Keratinocyte (primary cell): ENCODE measurements at regions not wholly inside any gene's neighbourhood (a gene's known extent, or its start where the extent isn't known, plus 50 kb on each side); places are given as distances from the start of the nearest gene placed in this dataset.

Experiments
- DNase-seq: peaks from one replicate; pipeline ENCODE4 v3.0.0-alpha.2; 2011; ENCODE audit warnings: low read depth, missing footprints, low spot score
- FAIRE-seq: peaks from 2 replicates; lab custom pipeline; 2011; peaks lifted over from hg19 to GRCh38; lab: Jason Lieb, UNC
- H2AFZ ChIP-seq: 2 replicates; pipeline ENCODE4 v1.6.0; 2012; ENCODE audit warnings: low read length, control low read depth, inconsistent platforms; ENCODE audit not compliant: control insufficient read depth
- H3K27ac ChIP-seq: 2 replicates; pipeline ENCODE4 v1.5.1; 2011; ENCODE audit warnings: low read length; ENCODE audit not compliant: control insufficient read depth, insufficient read depth
- H3K27me3 ChIP-seq: 3 replicates; pipeline ENCODE4 v1.6.0; 2011; ENCODE audit warnings: low read length; ENCODE audit not compliant: control insufficient read depth, insufficient read depth; ENCODE audit errors: extremely low read depth
- H3K36me3 ChIP-seq, 2 experiments: 2 replicates in 1 of 2; 3 replicates in 1 of 2; pipeline ENCODE4 v1.5.1; 2011; ENCODE audit warnings: low read length in 2 of 2, mild to moderate bottlenecking in 1 of 2; ENCODE audit not compliant: control insufficient read depth in 2 of 2, insufficient read depth in 2 of 2; ENCODE audit errors: extremely low read depth in 1 of 2
- H3K4me1 ChIP-seq: 3 replicates; pipeline ENCODE4 v1.5.1; 2011; ENCODE audit warnings: low read length; ENCODE audit not compliant: control insufficient read depth, insufficient read depth; ENCODE audit errors: extremely low read depth
- H3K4me2 ChIP-seq: 3 replicates; pipeline ENCODE4 v1.6.0; 2011; ENCODE audit warnings: low read depth, low read length; ENCODE audit not compliant: control insufficient read depth, insufficient read depth; ENCODE audit errors: extremely low read depth
- H3K4me3 ChIP-seq, 3 experiments: fragments of 200-600 bp in 1 of 3; sonication (generic) in 1 of 3; 2 replicates in 2 of 3; 3 replicates in 1 of 3; pipeline ENCODE4 v1.5.1; 2011 to 2016; ENCODE audit warnings: low read length in 3 of 3, mild to moderate bottlenecking in 3 of 3, control low read depth in 2 of 3, inconsistent platforms in 1 of 3, low read depth in 1 of 3, mixed read lengths in 1 of 3, mixed run types in 1 of 3, moderate library complexity in 1 of 3; ENCODE audit not compliant: control insufficient read depth in 2 of 3, insufficient read depth in 2 of 3; ENCODE audit errors: extremely low read depth in 1 of 3
- H3K79me2 ChIP-seq: 2 replicates; pipeline ENCODE4 v1.6.0; 2012; ENCODE audit warnings: low read length; ENCODE audit not compliant: control insufficient read depth, insufficient read depth
- H3K9ac ChIP-seq: 3 replicates; pipeline ENCODE4 v1.6.0; 2011; ENCODE audit warnings: low read length; ENCODE audit not compliant: control insufficient read depth, insufficient read depth; ENCODE audit errors: extremely low read depth
- H3K9me1 ChIP-seq: 3 replicates; pipeline ENCODE4 v1.6.0; 2011; ENCODE audit warnings: low read length; ENCODE audit not compliant: control insufficient read depth, insufficient read depth; ENCODE audit errors: extremely low read depth
- H3K9me3 ChIP-seq: 2 replicates; pipeline ENCODE4 v1.5.1; 2012; ENCODE audit warnings: low read depth, low read length; ENCODE audit not compliant: control insufficient read depth
- H4K20me1 ChIP-seq: 3 replicates; pipeline ENCODE4 v1.6.0; 2011; ENCODE audit warnings: low read length; ENCODE audit not compliant: control insufficient read depth, insufficient read depth; ENCODE audit errors: extremely low read depth
- CTCF ChIP-seq, 3 experiments: IDR thresholded peaks in 1 of 3; conservative IDR thresholded peaks in 1 of 3; optimal IDR thresholded peaks in 1 of 3; 2 replicates in 2 of 3; 3 replicates in 1 of 3; pipeline versions ENCODE3 to v1.5.1; 2011; ENCODE audit warnings: low read length in 3 of 3, mild to moderate bottlenecking in 3 of 3, moderate library complexity in 2 of 3, control low read depth in 1 of 3, inconsistent platforms in 1 of 3; ENCODE audit not compliant: insufficient read depth in 2 of 3; ENCODE audit errors: extremely low read depth in 1 of 3
- EZH2 ChIP-seq: IDR thresholded peaks from one replicate; pipeline ENCODE4 v1.6.1; 2012; ENCODE audit warnings: inconsistent platforms, mild to moderate bottlenecking, low read length, moderate library complexity
- dilution Hi-C: fragments of 300-500 bp; cut with MboI; formaldehyde crosslinking; loops from one replicate; pipeline ENCODE4 v1.7.0; 2020; ENCODE audit warnings: low sequenced_read_pairs; ENCODE audit not compliant: extremely low pct_ligation_motif_present

- dilution Hi-C loops, result no loop called here
- Histone ChIP-seq H3K9me1 (no peaks in the 10 kb centered on the region), H3K4me2 (no peak overlapping the region), H3K27ac (no peak overlapping the region), H3K79me2 (no peaks in the 10 kb centered on the region), H3K9ac (no peak overlapping the region), H3K4me3 (no peak overlapping the region), H3K27me3 (no peaks in the 10 kb centered on the region), H4K20me1 (no peaks in the 10 kb centered on the region), H3K36me3 (no peaks in the 10 kb centered on the region), H3K4me1 (peaks cover 8% of the 10 kb centered on the region), H3K9me3 (no peaks in the 10 kb centered on the region), H2AFZ (no peak overlapping the region)
- FAIRE-seq (no peak), DNase-seq (no peak)
- TF ChIP-seq CTCF (optimal IDR thresholded peaks at IDR 0.05 in 1 of 3, IDR thresholded peaks at IDR 0.05 in 1 of 3, conservative IDR thresholded peaks at IDR 0.05 in 1 of 3; ENCODE audit: extremely low read depth in 1 of 3, insufficient read depth in 2 of 3, low read length in 3 of 3) (no peak), EZH2 (no peak)
These were observed 234.2 kb upstream of the UMPS start for GRCh38 chr3:124496061-124496460.

GRCh38 chr3:124497487-124497886, 232.8 kb upstream of the UMPS start:
- no peaks in the 10 kb centered on the region for H3K9me3 ChIP-seq
- no peak overlapping the region for H2AFZ ChIP-seq
- H3K27ac ChIP-seq, result no peak overlapping the region
- no peak overlapping the region for H3K9ac ChIP-seq
- no peak for TF ChIP-seq EZH2
- no peak for TF ChIP-seq CTCF (optimal IDR thresholded peaks at IDR 0.05 in 1 of 3, IDR thresholded peaks at IDR 0.05 in 1 of 3, conservative IDR thresholded peaks at IDR 0.05 in 1 of 3; ENCODE audit: extremely low read depth in 1 of 3, insufficient read depth in 2 of 3, low read length in 3 of 3)
- H3K9me1 ChIP-seq, result no peaks in the 10 kb centered on the region
- peaks cover 3% of the 10 kb centered on the region for H3K27me3 ChIP-seq
- H3K4me1 ChIP-seq, result peaks cover 2% of the 10 kb centered on the region
- H4K20me1 ChIP-seq, result no peaks in the 10 kb centered on the region
- FAIRE-seq (no peak), DNase-seq (no peak)
- no peak overlapping the region for H3K4me2 ChIP-seq
- H3K4me3 ChIP-seq, result no peak overlapping the region
- no peaks in the 10 kb centered on the region for H3K36me3 ChIP-seq
- dilution Hi-C loops, result no loop called here
- H3K79me2 ChIP-seq, result no peaks in the 10 kb centered on the region
